ENCODE measurements at regions not wholly inside any gene's neighbourhood (a gene's known extent, or its start where the extent isn't known, plus 50 kb on each side); places are given as distances from the start of the nearest gene placed in this dataset.

- TF ChIP-seq CTCF (IDR thresholded peaks at IDR 0.05) (no peak), POLR2A (IDR thresholded peaks at IDR 0.05) (no peak), EP300 (IDR thresholded peaks at IDR 0.05) (no peak)
Observed at GRCh38 chr18:61616111-61616610, 276.6 kb downstream of the RNF152 start.

All from tibial nerve (tissue), 4 donors.